HCT116 (cell line): ENCODE measurements at regions not wholly inside any gene's neighbourhood (a gene's known extent, or its start where the extent isn't known, plus 50 kb on each side); places are given as distances from the start of the nearest gene placed in this dataset.

ENCODE experiments used
- ATAC-seq: fragments of 200-7000 bp; cut with Tn5 transposase; 2 replicates; pipeline ENCODE4 v1.9.1; 2020; ENCODE audit warnings: mild to moderate bottlenecking, moderate library complexity
- BruUV-seq: library from RNA; stranded (reverse); fragments of 400-500 nt; replicated peaks from 2 replicates; lab custom pipeline; 2021; lab: Mats Ljungman, UMichigan
- CTCF ChIA-PET: fragments of 300-600 bp; sonication (Branson Sonifier 250); formaldehyde crosslinking; loops from one replicate; lab custom pipeline; 2021; ENCODE audit warnings: antibody characterized with exemption; lab: Charles Lee
- POLR2A ChIA-PET: fragments of 300-600, 350-600 bp; sonication (Branson Sonifier 250); formaldehyde crosslinking; loops from one replicate; lab custom pipeline; 2021; ENCODE audit warnings: antibody characterized with exemption; lab: Charles Lee
- RAD21 ChIA-PET, 2 experiments: fragments of 300-600 bp; sonication (Branson Sonifier 250); formaldehyde crosslinking; loops; one replicate each; lab custom pipeline; 2023; ENCODE audit warnings: low total read pairs in 2 of 2; ENCODE audit not compliant: uncharacterized antibody in 2 of 2, unreplicated experiment in 2 of 2, low non-redundant PET in 1 of 2; lab: Charles Lee
- DNase-seq: peaks from one replicate; pipeline ENCODE4 v3.0.0-alpha.2; 2010; ENCODE audit warnings: low read depth, low spot score
- H2AFZ ChIP-seq: fragments of 200-600 bp; shearing (Covaris generic), sonication (generic); 2 replicates; pipeline ENCODE4 v1.6.1; 2017; ENCODE audit warnings: low read depth, mixed run types, mixed read lengths, antibody characterized with exemption, low read length; ENCODE audit not compliant: poor library complexity, severe bottlenecking
- H3K27ac ChIP-seq: 2 replicates; pipeline ENCODE4 v1.5.1; 2012; ENCODE audit warnings: low read depth, low read length
- H3K27me3 ChIP-seq: fragments of 200-600 bp; sonication (generic); 2 replicates; pipeline ENCODE4 v1.6.1; 2016; ENCODE audit warnings: mixed run types, low read length, mixed read lengths; ENCODE audit not compliant: insufficient read depth
- H3K36me3 ChIP-seq, 2 experiments: fragments of 200-500 bp in 1 of 2; fragments of 200-600 bp in 1 of 2; sonication (Bioruptor generic) in 1 of 2; sonication (generic) in 1 of 2; 2 replicates each; pipeline versions ENCODE4 v1.5.1 to v1.6.1; 2014 to 2016; ENCODE audit warnings: low read length in 2 of 2, inconsistent platforms in 1 of 2, mixed read lengths in 1 of 2, mixed run types in 1 of 2; ENCODE audit not compliant: insufficient read depth in 2 of 2, control insufficient read depth in 1 of 2
- H3K4me1 ChIP-seq, 2 experiments: fragments of 200-600 bp in 1 of 2; sonication (generic) in 1 of 2; 2 replicates each; pipeline versions ENCODE4 v1.5.1 to v1.6.1; 2012 to 2017; ENCODE audit warnings: low read length in 2 of 2, inconsistent platforms in 1 of 2, mild to moderate bottlenecking in 1 of 2, mixed read lengths in 1 of 2, mixed run types in 1 of 2, moderate library complexity in 1 of 2; ENCODE audit not compliant: insufficient read depth in 2 of 2, control insufficient read depth in 1 of 2
- H3K4me2 ChIP-seq: fragments of 200-600 bp; sonication (generic); 2 replicates; pipeline ENCODE4 v1.6.1; 2017; ENCODE audit warnings: mixed run types, low read length, mixed read lengths
- H3K4me3 ChIP-seq, 2 experiments: fragments of 200-600 bp in 1 of 2; sonication (generic) in 1 of 2; replicated peaks in 1 of 2; 2 replicates each; pipeline ENCODE4 v1.5.1; 2011 to 2016; ENCODE audit warnings: low read length in 2 of 2, control low read depth in 1 of 2, low read depth in 1 of 2, mild to moderate bottlenecking in 1 of 2, mixed read lengths in 1 of 2, mixed run types in 1 of 2
- H3K79me2 ChIP-seq: fragments of 200-600 bp; sonication (generic); 2 replicates; pipeline ENCODE4 v1.6.1; 2017; ENCODE audit warnings: mild to moderate bottlenecking, mixed run types, low read length, moderate library complexity, mixed read lengths; ENCODE audit not compliant: insufficient read depth
- H3K9ac ChIP-seq: fragments of 200-600 bp; sonication (generic); 2 replicates; pipeline ENCODE4 v1.6.1; 2016; ENCODE audit warnings: low read length, mixed read lengths
- H3K9me2 ChIP-seq: fragments of 200-600 bp; sonication (generic), shearing (Covaris generic); 2 replicates; pipeline ENCODE4 v1.6.1; 2017; ENCODE audit warnings: mixed run types, mild to moderate bottlenecking, moderate library complexity; ENCODE audit not compliant: insufficient read depth
- H3K9me3 ChIP-seq, 2 experiments: fragments of 200-500 bp in 1 of 2; fragments of 200-600 bp in 1 of 2; sonication (Bioruptor generic) in 1 of 2; sonication (generic) in 1 of 2; 2 replicates each; pipeline ENCODE4 v1.6.1; 2014 to 2017; ENCODE audit warnings: low read length in 2 of 2, mixed read lengths in 2 of 2, inconsistent platforms in 1 of 2, low read depth in 1 of 2, mild to moderate bottlenecking in 1 of 2, mixed run types in 1 of 2, moderate library complexity in 1 of 2; ENCODE audit not compliant: control insufficient read depth in 1 of 2, insufficient read depth in 1 of 2
- H4K20me1 ChIP-seq: fragments of 200-600 bp; sonication (generic), shearing (Covaris generic); 2 replicates; pipeline ENCODE4 v1.6.1; 2017; ENCODE audit warnings: mixed run types, mild to moderate bottlenecking, moderate library complexity; ENCODE audit not compliant: insufficient read depth
- CBX3 ChIP-seq: IDR thresholded peaks from 2 replicates; pipeline ENCODE4 v1.6.1; 2012; ENCODE audit warnings: low read depth
- CEBPB ChIP-seq: IDR thresholded peaks from 2 replicates; pipeline ENCODE4 v1.6.1; 2012; ENCODE audit warnings: low read depth
- EGR1 ChIP-seq: IDR thresholded peaks from 2 replicates; pipeline ENCODE4 v1.6.1; 2012; ENCODE audit warnings: low read depth
- ELF1 ChIP-seq: IDR thresholded peaks from 2 replicates; pipeline ENCODE4 v1.6.1; 2012; ENCODE audit warnings: low read depth, borderline replicate concordance
- EZH2 ChIP-seq: fragments of 200-600 bp; sonication (generic); IDR thresholded peaks from 2 replicates; pipeline ENCODE4 v1.6.1; 2017; ENCODE audit warnings: antibody characterized with exemption, mixed run types
- FOSL1 ChIP-seq: IDR thresholded peaks from 2 replicates; pipeline ENCODE4 v1.6.1; 2012; ENCODE audit warnings: low read depth
- JUND ChIP-seq: IDR thresholded peaks from 2 replicates; pipeline ENCODE4 v1.6.1; 2012
- RAD21 ChIP-seq: IDR thresholded peaks from 2 replicates; pipeline ENCODE4 v1.6.1; 2012; ENCODE audit warnings: low read depth, mild to moderate bottlenecking
- SIN3A ChIP-seq: IDR thresholded peaks from 2 replicates; pipeline ENCODE4 v1.6.1; 2012; ENCODE audit warnings: low read depth
- SP1 ChIP-seq: IDR thresholded peaks from 2 replicates; pipeline ENCODE4 v1.6.1; 2012; ENCODE audit warnings: low read depth
- SRF ChIP-seq: IDR thresholded peaks from 2 replicates; pipeline ENCODE4 v1.6.1; 2012; ENCODE audit warnings: low read depth
- TCF7L2 ChIP-seq: IDR thresholded peaks from 2 replicates; pipeline ENCODE4 v1.7.0; 2011; ENCODE audit warnings: borderline replicate concordance, inconsistent platforms; ENCODE audit not compliant: insufficient read depth, insufficient read length; ENCODE audit errors: extremely low read depth
- ZFX ChIP-seq: fragments of 450-650 bp; IDR thresholded peaks from 2 replicates; pipeline ENCODE4 v1.6.1; 2017
- ZNF274 ChIP-seq: fragments of 200-500 bp; sonication (Bioruptor generic); IDR thresholded peaks from 2 replicates; pipeline ENCODE4 v1.6.1; 2014; ENCODE audit warnings: mild to moderate bottlenecking, low read depth, low read length, inconsistent platforms
- intact Hi-C: fragments of 100-400 bp; cut with micrococcal nuclease; formaldehyde crosslinking; loops from 2 replicates; pipeline ENCODE4 v1.10.0; 2022
- TF ChIP-seq, protein P1 (sequence below): IDR thresholded peaks from 2 replicates; pipeline ENCODE4 v1.6.1; 2012
- TF ChIP-seq, protein P2 (sequence below), 3 experiments: fragments of 200-600 bp in 1 of 3; sonication (generic) in 1 of 3; IDR thresholded peaks in 2 of 3; conservative IDR thresholded peaks in 1 of 3; 2 replicates each; pipeline ENCODE4 v1.5.1; 2012 to 2017; ENCODE audit warnings: low read depth in 2 of 3, low read length in 2 of 3, antibody characterized with exemption in 1 of 3, borderline replicate concordance in 1 of 3, control low read depth in 1 of 3, mild to moderate bottlenecking in 1 of 3, mixed read lengths in 1 of 3, mixed run types in 1 of 3, moderate library complexity in 1 of 3; ENCODE audit not compliant: insufficient read depth in 1 of 3
- TF ChIP-seq, protein P3 (sequence below): IDR thresholded peaks from 2 replicates; pipeline ENCODE4 v1.6.1; 2011; ENCODE audit warnings: mild to moderate bottlenecking, low read length, moderate library complexity; ENCODE audit not compliant: insufficient replicate concordance; ENCODE audit errors: extremely low read depth
- TF ChIP-seq, protein P4 (sequence below): IDR thresholded peaks from 2 replicates; pipeline ENCODE4 v1.6.1; 2012

DNA sequence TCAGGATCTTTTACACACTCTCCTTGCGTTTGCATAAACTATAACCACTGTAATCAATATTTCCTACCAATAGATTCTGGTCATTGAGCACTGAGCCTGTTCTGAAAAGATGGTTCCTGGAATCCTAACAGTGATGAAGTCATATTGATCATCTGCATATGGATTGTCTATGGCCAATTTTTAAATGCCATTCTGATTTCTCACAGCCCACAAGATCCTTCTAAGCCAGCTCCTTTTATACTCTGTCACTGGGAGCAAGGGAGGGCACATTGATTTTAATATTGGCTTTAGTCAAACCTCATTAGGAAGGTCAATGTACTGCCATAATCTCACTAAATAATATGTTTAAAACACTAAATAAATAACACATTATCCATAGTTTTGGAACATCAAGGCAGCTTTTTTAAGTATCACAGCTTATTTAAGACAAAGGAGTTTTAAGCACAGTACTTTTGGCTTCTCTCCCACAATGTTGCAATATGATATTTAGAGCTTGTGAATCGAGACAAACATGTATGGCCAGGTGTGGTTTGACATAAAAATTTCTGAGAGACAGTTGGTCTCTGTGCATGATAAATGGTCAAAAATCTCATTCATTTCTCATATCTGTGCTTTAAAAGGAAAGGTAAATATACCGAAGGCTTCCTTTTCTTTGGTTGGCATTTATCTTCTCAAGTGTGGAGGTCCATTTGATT lies 267.3 kb downstream of the MTX2 start (continued):
- TF ChIP-seq, protein P1, sequence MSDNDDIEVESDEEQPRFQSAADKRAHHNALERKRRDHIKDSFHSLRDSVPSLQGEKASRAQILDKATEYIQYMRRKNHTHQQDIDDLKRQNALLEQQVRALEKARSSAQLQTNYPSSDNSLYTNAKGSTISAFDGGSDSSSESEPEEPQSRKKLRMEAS: no peak
- no peak for TF ChIP-seq TCF7L2

DNA sequence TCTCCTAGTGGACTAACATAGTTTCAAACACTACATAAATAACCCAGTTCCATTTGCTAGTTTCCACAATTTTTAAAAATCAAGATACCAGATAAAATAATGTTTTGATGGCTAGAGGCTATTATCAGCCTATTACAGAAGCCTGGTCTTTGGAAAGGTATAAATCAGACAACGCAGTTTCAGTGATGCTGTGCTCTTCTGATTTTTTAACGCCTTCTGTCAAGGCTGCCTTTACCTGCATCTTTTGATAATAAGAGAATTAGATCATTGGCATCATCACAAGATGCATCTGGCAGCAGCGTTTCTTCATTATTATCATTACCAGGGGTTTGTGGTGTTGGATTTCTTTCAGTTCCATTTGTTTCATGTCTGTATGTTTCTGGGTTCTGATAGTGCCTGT lies 268.7 kb downstream of the MTX2 start:
- BruUV-seq: no TSS peak
- DNase-seq (no peak), ATAC-seq (no peak)
- no peaks in the 10 kb centered on the region for H3K4me1 ChIP-seq
- no peaks in the 10 kb centered on the region for H3K9me3 ChIP-seq
- ChIA-PET CTCF (no interaction called here), POLR2A (no interaction called here), RAD21 (no interaction called here)
- H3K36me3 ChIP-seq: no peaks in the 10 kb centered on the region
- H2AFZ ChIP-seq: no peak overlapping the region
- H3K9ac ChIP-seq: no peak overlapping the region
- H3K27me3 ChIP-seq: no peaks in the 10 kb centered on the region
- H3K27ac ChIP-seq: no peak overlapping the region
- no peak overlapping the region for H3K4me2 ChIP-seq
- H4K20me1 ChIP-seq: no peaks in the 10 kb centered on the region
- H3K79me2 ChIP-seq: no peaks in the 10 kb centered on the region
- H3K9me2 ChIP-seq: no peaks in the 10 kb centered on the region
- H3K4me3 ChIP-seq: no peak overlapping the region
- intact Hi-C loops: no loop called here
- TF ChIP-seq SRF (no peak), EZH2 (no peak), CBX3 (no peak), CEBPB (no peak), FOSL1 (no peak), SIN3A (no peak), SP1 (no peak), ZNF274 (no peak), ELF1 (no peak), ZFX (no peak), RAD21 (no peak), JUND (no peak), EGR1 (no peak)
- TF ChIP-seq, protein P1: no peak
- TF ChIP-seq, protein P2, sequence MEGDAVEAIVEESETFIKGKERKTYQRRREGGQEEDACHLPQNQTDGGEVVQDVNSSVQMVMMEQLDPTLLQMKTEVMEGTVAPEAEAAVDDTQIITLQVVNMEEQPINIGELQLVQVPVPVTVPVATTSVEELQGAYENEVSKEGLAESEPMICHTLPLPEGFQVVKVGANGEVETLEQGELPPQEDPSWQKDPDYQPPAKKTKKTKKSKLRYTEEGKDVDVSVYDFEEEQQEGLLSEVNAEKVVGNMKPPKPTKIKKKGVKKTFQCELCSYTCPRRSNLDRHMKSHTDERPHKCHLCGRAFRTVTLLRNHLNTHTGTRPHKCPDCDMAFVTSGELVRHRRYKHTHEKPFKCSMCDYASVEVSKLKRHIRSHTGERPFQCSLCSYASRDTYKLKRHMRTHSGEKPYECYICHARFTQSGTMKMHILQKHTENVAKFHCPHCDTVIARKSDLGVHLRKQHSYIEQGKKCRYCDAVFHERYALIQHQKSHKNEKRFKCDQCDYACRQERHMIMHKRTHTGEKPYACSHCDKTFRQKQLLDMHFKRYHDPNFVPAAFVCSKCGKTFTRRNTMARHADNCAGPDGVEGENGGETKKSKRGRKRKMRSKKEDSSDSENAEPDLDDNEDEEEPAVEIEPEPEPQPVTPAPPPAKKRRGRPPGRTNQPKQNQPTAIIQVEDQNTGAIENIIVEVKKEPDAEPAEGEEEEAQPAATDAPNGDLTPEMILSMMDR (IDR thresholded peaks at IDR 0.05 in 2 of 3, conservative IDR thresholded peaks at IDR 0.05 in 1 of 3; ENCODE audit: borderline replicate concordance in 1 of 3, insufficient read depth in 1 of 3, low read depth in 2 of 3, low read length in 2 of 3): no peak
- TF ChIP-seq, protein P3, sequence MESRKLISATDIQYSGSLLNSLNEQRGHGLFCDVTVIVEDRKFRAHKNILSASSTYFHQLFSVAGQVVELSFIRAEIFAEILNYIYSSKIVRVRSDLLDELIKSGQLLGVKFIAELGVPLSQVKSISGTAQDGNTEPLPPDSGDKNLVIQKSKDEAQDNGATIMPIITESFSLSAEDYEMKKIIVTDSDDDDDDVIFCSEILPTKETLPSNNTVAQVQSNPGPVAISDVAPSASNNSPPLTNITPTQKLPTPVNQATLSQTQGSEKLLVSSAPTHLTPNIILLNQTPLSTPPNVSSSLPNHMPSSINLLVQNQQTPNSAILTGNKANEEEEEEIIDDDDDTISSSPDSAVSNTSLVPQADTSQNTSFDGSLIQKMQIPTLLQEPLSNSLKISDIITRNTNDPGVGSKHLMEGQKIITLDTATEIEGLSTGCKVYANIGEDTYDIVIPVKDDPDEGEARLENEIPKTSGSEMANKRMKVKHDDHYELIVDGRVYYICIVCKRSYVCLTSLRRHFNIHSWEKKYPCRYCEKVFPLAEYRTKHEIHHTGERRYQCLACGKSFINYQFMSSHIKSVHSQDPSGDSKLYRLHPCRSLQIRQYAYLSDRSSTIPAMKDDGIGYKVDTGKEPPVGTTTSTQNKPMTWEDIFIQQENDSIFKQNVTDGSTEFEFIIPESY: no peak
- TF ChIP-seq, protein P4, sequence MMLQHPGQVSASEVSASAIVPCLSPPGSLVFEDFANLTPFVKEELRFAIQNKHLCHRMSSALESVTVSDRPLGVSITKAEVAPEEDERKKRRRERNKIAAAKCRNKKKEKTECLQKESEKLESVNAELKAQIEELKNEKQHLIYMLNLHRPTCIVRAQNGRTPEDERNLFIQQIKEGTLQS: no peak
